Activated naive CD4-positive, alpha-beta T cell treated with anti-CD3 and anti-CD28 coated beads for 36 hours (primary cell): ENCODE measurements at regions not wholly inside any gene's neighbourhood (a gene's known extent, or its start where the extent isn't known, plus 50 kb on each side); places are given as distances from the start of the nearest gene placed in this dataset.

Experiments
- CTCF ChIA-PET: fragments of 350-600 bp; sonication (Branson Sonifier 250); formaldehyde crosslinking; loops from one replicate; lab custom pipeline; 2021; ENCODE audit warnings: antibody characterized with exemption; lab: Charles Lee
- DNase-seq: peaks from one replicate; pipeline ENCODE4 v3.0.0-alpha.2; 2020
- H3K27ac Mint-ChIP-seq: one replicate; pipeline ENCODE4 v1.8.0; 2021; ENCODE audit warnings: mild to moderate bottlenecking, mixed read lengths
- H3K27me3 Mint-ChIP-seq: one replicate; pipeline ENCODE4 v1.8.0; 2021; ENCODE audit warnings: low read depth, mixed read lengths
- H3K36me3 Mint-ChIP-seq: one replicate; pipeline ENCODE4 v1.8.0; 2021; ENCODE audit warnings: low read depth, mixed read lengths
- H3K4me1 Mint-ChIP-seq: one replicate; pipeline ENCODE4 v1.8.0; 2021; ENCODE audit warnings: low read depth, mixed read lengths
- H3K4me3 Mint-ChIP-seq: one replicate; pipeline ENCODE4 v1.8.0; 2021; ENCODE audit warnings: mild to moderate bottlenecking, moderate library complexity, mixed read lengths
- H3K9me3 Mint-ChIP-seq: one replicate; pipeline ENCODE4 v1.8.0; 2021; ENCODE audit warnings: mixed read lengths
- intact Hi-C: fragments of 100-400 bp; cut with micrococcal nuclease; formaldehyde crosslinking; loops from one replicate; pipeline ENCODE4 v1.15.1; 2023

- intact Hi-C loops, result no loop called here
- no peak overlapping the region for H3K4me3 Mint-ChIP-seq
- no peaks in the 10 kb centered on the region for H3K9me3 Mint-ChIP-seq
- peaks cover 5% of the 10 kb centered on the region for H3K4me1 Mint-ChIP-seq
- no peak for DNase-seq
- H3K36me3 Mint-ChIP-seq, result no peaks in the 10 kb centered on the region
- H3K27ac Mint-ChIP-seq, result no peak overlapping the region
- H3K27me3 Mint-ChIP-seq, result peaks cover 11% of the 10 kb centered on the region
- CTCF ChIA-PET, result no interaction called here
Observed at GRCh38 chr4:120636120-120636630, 286.4 kb downstream of the PRDM5 start.

- Mint-ChIP-seq H3K9me3 (no peaks in the 10 kb centered on the region), H3K4me1 (peaks cover 5% of the 10 kb centered on the region), H3K27ac (no peak overlapping the region), H3K27me3 (peaks cover 8% of the 10 kb centered on the region), H3K4me3 (no peak overlapping the region), H3K36me3 (no peaks in the 10 kb centered on the region)
- DNase-seq, result no peak
- intact Hi-C loops, result no loop called here
- CTCF ChIA-PET, result no interaction called here
Observed at GRCh38 chr4:120633810-120634209, 288.7 kb downstream of the PRDM5 start.

- H3K27ac Mint-ChIP-seq, result no peak overlapping the region
- H3K9me3 Mint-ChIP-seq, result no peaks in the 10 kb centered on the region
- no peak overlapping the region for H3K4me3 Mint-ChIP-seq
- no peaks in the 10 kb centered on the region for H3K36me3 Mint-ChIP-seq
- peaks cover 6% of the 10 kb centered on the region for H3K27me3 Mint-ChIP-seq
- no peaks in the 10 kb centered on the region for H3K4me1 Mint-ChIP-seq
- CTCF ChIA-PET, result no interaction called here
- no peak for DNase-seq
- intact Hi-C loops, result no loop called here
Observed at GRCh38 chr4:120630427-120630826, 292.1 kb downstream of the PRDM5 start.

GRCh38 chr4:120629546-120630108 lies 292.9 kb downstream of the PRDM5 start:
- CTCF ChIA-PET, result no interaction called here
- no peaks in the 10 kb centered on the region for H3K9me3 Mint-ChIP-seq
- no peak overlapping the region for H3K27ac Mint-ChIP-seq
- H3K4me1 Mint-ChIP-seq, result no peaks in the 10 kb centered on the region
- H3K27me3 Mint-ChIP-seq, result peaks cover 3% of the 10 kb centered on the region
- no peak for DNase-seq
- no peak overlapping the region for H3K4me3 Mint-ChIP-seq
- intact Hi-C loops, result no loop called here
- no peaks in the 10 kb centered on the region for H3K36me3 Mint-ChIP-seq

GRCh38 chr4:120622601-120623000 lies 299.9 kb downstream of the PRDM5 start:
- Mint-ChIP-seq H3K27me3 (peaks cover 14% of the 10 kb centered on the region), H3K4me1 (no peaks in the 10 kb centered on the region), H3K36me3 (no peaks in the 10 kb centered on the region), H3K27ac (no peak overlapping the region), H3K4me3 (no peak overlapping the region), H3K9me3 (no peaks in the 10 kb centered on the region)
- DNase-seq, result no peak
- CTCF ChIA-PET, result no interaction called here
- intact Hi-C loops, result no loop called here

DNA sequence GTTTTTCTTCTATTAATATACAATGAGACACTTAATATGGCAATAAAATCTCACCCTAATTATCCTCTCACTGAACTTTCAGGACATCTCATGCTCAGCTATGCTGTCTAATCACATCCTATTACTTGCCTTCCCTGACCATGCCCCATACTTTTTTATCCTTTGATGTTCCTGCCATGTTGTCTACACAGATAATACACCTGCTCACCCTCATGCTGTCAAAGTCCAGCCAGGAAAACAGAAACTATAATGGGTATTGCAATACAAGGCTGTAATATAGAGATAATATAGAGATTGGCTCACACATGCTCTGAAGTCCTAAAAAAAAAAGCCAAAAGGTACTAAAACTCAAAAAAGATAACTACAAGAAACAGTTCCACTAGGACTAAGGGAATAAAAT lies 305.4 kb downstream of the PRDM5 start:
- Mint-ChIP-seq H3K27ac (no peak overlapping the region), H3K9me3 (no peaks in the 10 kb centered on the region), H3K4me1 (no peaks in the 10 kb centered on the region), H3K27me3 (peaks cover 8% of the 10 kb centered on the region), H3K36me3 (no peaks in the 10 kb centered on the region), H3K4me3 (no peak overlapping the region)
- CTCF ChIA-PET, result interaction anchor here (0.7 kb wide), 1 partner anchor 9 kb away, joined by 3 read pairs; no protein-coding TSS in a partner anchor
- DNase-seq, result no peak
- intact Hi-C loops, result no loop called here

- Mint-ChIP-seq H3K36me3 (no peaks in the 10 kb centered on the region), H3K4me3 (no peak overlapping the region), H3K27ac (no peak overlapping the region), H3K4me1 (no peaks in the 10 kb centered on the region), H3K27me3 (peaks cover 8% of the 10 kb centered on the region), H3K9me3 (no peaks in the 10 kb centered on the region)
- CTCF ChIA-PET, result no interaction called here
- intact Hi-C loops, result no loop called here
- no peak for DNase-seq
Observed at GRCh38 chr4:120616041-120616440, 306.5 kb downstream of the PRDM5 start.

DNA sequence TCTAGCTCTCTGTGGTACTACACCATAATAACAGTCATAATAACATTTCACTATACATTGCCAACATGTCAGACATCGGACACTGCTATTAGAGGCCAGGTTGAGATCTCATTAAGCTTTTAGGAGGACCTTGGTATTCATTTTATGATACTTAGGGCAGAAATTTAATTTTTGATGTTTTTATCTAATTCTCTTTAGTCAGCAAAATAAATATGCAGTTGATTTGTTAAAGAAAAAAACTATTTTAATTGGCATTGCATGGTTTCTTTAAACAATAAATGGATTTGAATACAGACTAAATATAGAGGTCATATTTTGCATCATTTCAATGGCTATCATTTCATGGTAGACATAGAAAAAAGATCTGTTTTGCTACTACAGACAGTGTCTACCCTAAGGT lies 308.7 kb downstream of the PRDM5 start:
- DNase-seq, result no peak
- Mint-ChIP-seq H3K27ac (no peak overlapping the region), H3K9me3 (no peaks in the 10 kb centered on the region), H3K4me1 (no peaks in the 10 kb centered on the region), H3K4me3 (no peak overlapping the region), H3K27me3 (peaks cover 3% of the 10 kb centered on the region), H3K36me3 (no peaks in the 10 kb centered on the region)
- intact Hi-C loops, result no loop called here
- CTCF ChIA-PET, result no interaction called here

DNA sequence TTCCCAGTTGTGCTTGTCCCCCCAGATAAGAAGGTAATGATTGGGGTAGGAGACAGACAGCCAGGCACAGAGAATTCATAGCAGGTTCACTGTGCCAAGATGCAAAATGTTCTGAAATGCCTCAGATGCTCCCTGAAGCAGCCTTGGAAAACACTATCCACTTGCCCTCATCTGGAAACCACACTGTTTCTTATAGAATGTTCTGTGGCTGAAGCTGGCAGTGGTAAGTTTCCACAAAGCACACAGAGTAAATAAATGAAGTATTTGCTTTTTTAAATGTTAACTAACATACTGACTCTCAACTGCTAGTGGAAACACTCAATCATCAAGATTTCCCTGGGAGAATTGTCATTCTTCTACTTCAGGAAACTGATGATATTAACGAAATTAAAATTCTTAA lies 311.4 kb downstream of the PRDM5 start:
- intact Hi-C loops, result no loop called here
- Mint-ChIP-seq H3K9me3 (peaks cover 8% of the 10 kb centered on the region), H3K36me3 (no peaks in the 10 kb centered on the region), H3K4me3 (no peak overlapping the region), H3K27me3 (peaks cover 3% of the 10 kb centered on the region), H3K4me1 (no peaks in the 10 kb centered on the region), H3K27ac (no peak overlapping the region)
- no peak for DNase-seq
- CTCF ChIA-PET, result no interaction called here

GRCh38 chr4:120591038-120591437 lies 331.5 kb downstream of the PRDM5 start:
- Mint-ChIP-seq H3K4me1 (no peaks in the 10 kb centered on the region), H3K27me3 (peaks cover 14% of the 10 kb centered on the region), H3K36me3 (no peaks in the 10 kb centered on the region), H3K4me3 (no peak overlapping the region), H3K9me3 (no peaks in the 10 kb centered on the region), H3K27ac (no peak overlapping the region)
- intact Hi-C loops, result no loop called here
- CTCF ChIA-PET, result no interaction called here
- no peak for DNase-seq

DNA sequence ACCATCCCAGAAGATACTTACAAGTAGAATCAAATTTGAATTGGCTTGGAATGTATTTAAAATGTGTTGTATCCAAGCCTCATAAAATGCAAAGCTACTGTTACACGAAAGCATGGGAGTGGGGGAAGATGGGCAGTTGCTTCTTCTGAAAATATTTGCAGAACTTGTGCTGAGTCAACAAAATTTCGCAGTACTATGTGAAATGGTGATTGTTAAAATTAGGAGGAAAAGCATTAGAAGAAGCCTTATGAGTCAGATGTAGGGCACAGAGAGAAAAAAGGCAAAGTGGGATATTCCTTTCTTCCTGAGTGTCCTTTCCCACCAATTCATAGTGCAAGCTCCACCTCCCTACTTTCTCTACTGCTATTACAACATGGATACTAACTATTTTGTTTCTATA lies 332.7 kb downstream of the PRDM5 start:
- H3K4me3 Mint-ChIP-seq, result no peak overlapping the region
- H3K4me1 Mint-ChIP-seq, result no peaks in the 10 kb centered on the region
- peaks cover 12% of the 10 kb centered on the region for H3K27me3 Mint-ChIP-seq
- no peaks in the 10 kb centered on the region for H3K36me3 Mint-ChIP-seq
- DNase-seq, result no peak
- no peaks in the 10 kb centered on the region for H3K9me3 Mint-ChIP-seq
- intact Hi-C loops, result no loop called here
- H3K27ac Mint-ChIP-seq, result no peak overlapping the region
- CTCF ChIA-PET, result interaction anchor here (0.6 kb wide), 1 partner anchor 10 kb away, joined by 3 read pairs; no protein-coding TSS in a partner anchor

DNA sequence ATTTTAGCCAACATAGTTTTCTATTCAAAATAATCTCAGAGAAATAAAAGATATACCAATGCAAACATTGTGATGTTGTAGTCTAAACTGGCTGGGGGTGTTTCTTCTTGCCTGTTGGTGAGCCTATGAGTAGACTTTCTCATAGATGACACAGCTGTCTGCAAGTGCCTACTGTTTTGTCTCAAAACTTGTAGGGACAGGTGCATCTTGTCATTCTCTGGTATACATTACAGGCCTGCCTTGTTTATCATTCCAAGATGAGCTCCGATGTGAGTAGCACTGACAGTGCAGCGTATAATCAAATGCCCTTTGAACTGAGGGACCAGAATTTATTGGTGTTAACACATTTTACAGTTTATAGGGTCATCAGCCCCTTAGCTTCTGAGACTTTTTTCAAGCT lies 353.8 kb downstream of the PRDM5 start:
- no peaks in the 10 kb centered on the region for H3K4me1 Mint-ChIP-seq
- no peak overlapping the region for H3K27ac Mint-ChIP-seq
- no peaks in the 10 kb centered on the region for H3K9me3 Mint-ChIP-seq
- no peaks in the 10 kb centered on the region for H3K36me3 Mint-ChIP-seq
- intact Hi-C loops, result no loop called here
- peaks cover 2% of the 10 kb centered on the region for H3K27me3 Mint-ChIP-seq
- H3K4me3 Mint-ChIP-seq, result no peak overlapping the region
- no peak for DNase-seq
- CTCF ChIA-PET, result no interaction called here

- no peak for DNase-seq
- H3K27ac Mint-ChIP-seq, result no peak overlapping the region
- CTCF ChIA-PET, result no interaction called here
- H3K4me1 Mint-ChIP-seq, result no peaks in the 10 kb centered on the region
- H3K4me3 Mint-ChIP-seq, result no peak overlapping the region
- peaks cover 11% of the 10 kb centered on the region for H3K9me3 Mint-ChIP-seq
- intact Hi-C loops, result no loop called here
- no peaks in the 10 kb centered on the region for H3K36me3 Mint-ChIP-seq
- H3K27me3 Mint-ChIP-seq, result peaks cover 2% of the 10 kb centered on the region
Observed at GRCh38 chr4:120561648-120562047, 360.9 kb downstream of the PRDM5 start.
